ENCODE measurements at regions not wholly inside any gene's neighbourhood (a gene's known extent, or its start where the extent isn't known, plus 50 kb on each side); places are given as distances from the start of the nearest gene placed in this dataset.
"Not testable (repeated sequence)": the region's sequence is repeated elsewhere in the genome, so short reads cannot be mapped to it uniquely, and the experiment has no call there.

DNA sequence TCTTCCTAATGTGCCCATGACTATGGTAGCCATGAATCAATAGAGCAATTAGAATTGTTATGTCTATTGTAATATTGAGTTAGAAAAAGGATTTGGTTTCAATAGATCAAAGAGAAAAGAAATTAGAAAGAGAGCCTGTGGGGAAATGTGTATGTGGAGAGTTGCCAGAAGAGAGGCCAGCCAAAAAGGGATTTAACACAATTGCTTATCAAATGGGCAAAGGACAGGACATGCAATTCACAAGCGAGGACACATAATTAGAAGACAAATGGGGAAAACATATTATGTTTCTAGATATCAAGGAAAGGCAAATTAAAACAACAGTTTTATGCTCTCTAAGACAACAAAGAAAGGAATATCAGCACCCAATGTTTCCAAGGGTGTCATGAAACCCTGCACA, 403.2 kb upstream of the KLHL29 start (continued):
- TF ChIP-seq ZNF407 (CRISPR knock-in tag; IDR thresholded peaks at IDR 0.05; ENCODE audit: not compliant biosample characterization): no peak
- no peak for TF ChIP-seq MATR3 (CRISPR knock-in tag; IDR thresholded peaks at IDR 0.05)
- TF ChIP-seq ZNF563 (CRISPR knock-in tag; IDR thresholded peaks at IDR 0.05): no peak
- no peak for TF ChIP-seq GATA4 (IDR thresholded peaks at IDR 0.05; ENCODE audit: borderline replicate concordance, low read depth)
- TF ChIP-seq ZFP1 (CRISPR knock-in tag; IDR thresholded peaks at IDR 0.05): no peak
- TF ChIP-seq ZNF441 (CRISPR knock-in tag; IDR thresholded peaks at IDR 0.05; ENCODE audit: borderline replicate concordance): no peak

GRCh38 chr2:22984152-22984551, 400.8 kb upstream of the KLHL29 start:
- intact Hi-C loops (cut with micrococcal nuclease; ENCODE audit: unreplicated experiment); BruUV-seq (replicated peaks); H3K4me2 ChIP-seq (ENCODE audit: low read depth, low read length); POLR2A ChIA-PET; H3K27me3 ChIP-seq (ENCODE audit: control insufficient read depth in 1 of 2, insufficient read depth in 2 of 2, low read length in 2 of 2); H3K4me3 ChIP-seq (replicated peaks in 1 of 3; ENCODE audit: insufficient read depth in 1 of 3, low read depth in 2 of 3, low read length in 3 of 3); H2AFZ ChIP-seq (ENCODE audit: low read length); ATAC-seq; DNase-seq (ENCODE audit: low spot score); FAIRE-seq; H3K36me3 ChIP-seq (replicated peaks in 1 of 2; ENCODE audit: control insufficient read depth in 1 of 2, insufficient read depth in 2 of 2, low read length in 2 of 2); H3K27ac ChIP-seq (ENCODE audit: extremely low read length, insufficient read depth, low read length); in situ Hi-C loops (cut with HindIII; ENCODE audit: extremely low pct_ligation_motif_present, low pct_unique_long_range_greater_than_20kb); H3K9ac ChIP-seq (ENCODE audit: insufficient read depth, low read depth, low read length); H3K4me1 ChIP-seq (ENCODE audit: insufficient read depth, low read length); H4K20me1 ChIP-seq (ENCODE audit: insufficient read depth, low read length); H3K79me2 ChIP-seq (ENCODE audit: insufficient read depth, low read length); CTCF ChIA-PET (ENCODE audit: low intra/inter-chr PET ratio, low total read pairs): not testable (repeated sequence)
- WGBS (ENCODE audit: low lambda C conversion rate): 80% methylated on average over 20 of the region's 25 CpGs
- H3K9me3 ChIP-seq (ENCODE audit: low read length): peaks cover 34% of the 10 kb centered on the region

All from HepG2 (cell line).